Epithelial cell of proximal tubule (primary cell): ENCODE measurements at regions not wholly inside any gene's neighbourhood (a gene's known extent, or its start where the extent isn't known, plus 50 kb on each side); places are given as distances from the start of the nearest gene placed in this dataset.

Experiments
- DNase-seq: peaks from one replicate; pipeline ENCODE4 v3.0.0-alpha.2; 2011; ENCODE audit warnings: low read depth
- H3K4me3 ChIP-seq: 2 replicates; pipeline ENCODE4 v1.5.1; 2011; ENCODE audit warnings: low read depth, mild to moderate bottlenecking, low read length
- TF ChIP-seq, protein P1 (sequence below): conservative IDR thresholded peaks from 2 replicates; pipeline ENCODE4 v1.5.1; 2012; ENCODE audit warnings: low read depth, mild to moderate bottlenecking, low read length

DNA sequence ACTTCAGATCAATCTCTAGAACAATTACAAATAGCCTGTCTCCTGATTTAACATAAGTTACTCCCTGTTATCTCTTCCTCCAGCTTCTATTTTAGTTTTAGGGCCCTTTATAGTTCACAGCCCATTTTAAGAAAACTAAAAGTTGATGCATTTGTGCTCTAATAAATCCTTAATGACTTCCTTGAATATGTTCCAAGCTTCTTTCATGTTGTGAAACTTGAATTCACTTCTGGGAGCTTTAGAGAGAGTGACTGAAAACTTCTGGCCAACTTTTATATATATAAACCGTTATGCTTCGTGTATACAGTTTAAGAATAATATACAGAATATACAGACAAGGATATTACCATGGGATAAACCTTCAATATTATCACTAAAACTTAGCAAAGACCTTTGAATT, 366.8 kb downstream of the TBC1D4 start:
- TF ChIP-seq, protein P1, sequence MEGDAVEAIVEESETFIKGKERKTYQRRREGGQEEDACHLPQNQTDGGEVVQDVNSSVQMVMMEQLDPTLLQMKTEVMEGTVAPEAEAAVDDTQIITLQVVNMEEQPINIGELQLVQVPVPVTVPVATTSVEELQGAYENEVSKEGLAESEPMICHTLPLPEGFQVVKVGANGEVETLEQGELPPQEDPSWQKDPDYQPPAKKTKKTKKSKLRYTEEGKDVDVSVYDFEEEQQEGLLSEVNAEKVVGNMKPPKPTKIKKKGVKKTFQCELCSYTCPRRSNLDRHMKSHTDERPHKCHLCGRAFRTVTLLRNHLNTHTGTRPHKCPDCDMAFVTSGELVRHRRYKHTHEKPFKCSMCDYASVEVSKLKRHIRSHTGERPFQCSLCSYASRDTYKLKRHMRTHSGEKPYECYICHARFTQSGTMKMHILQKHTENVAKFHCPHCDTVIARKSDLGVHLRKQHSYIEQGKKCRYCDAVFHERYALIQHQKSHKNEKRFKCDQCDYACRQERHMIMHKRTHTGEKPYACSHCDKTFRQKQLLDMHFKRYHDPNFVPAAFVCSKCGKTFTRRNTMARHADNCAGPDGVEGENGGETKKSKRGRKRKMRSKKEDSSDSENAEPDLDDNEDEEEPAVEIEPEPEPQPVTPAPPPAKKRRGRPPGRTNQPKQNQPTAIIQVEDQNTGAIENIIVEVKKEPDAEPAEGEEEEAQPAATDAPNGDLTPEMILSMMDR, result no peak
- no peak for DNase-seq
- H3K4me3 ChIP-seq, result no peak overlapping the region

DNA sequence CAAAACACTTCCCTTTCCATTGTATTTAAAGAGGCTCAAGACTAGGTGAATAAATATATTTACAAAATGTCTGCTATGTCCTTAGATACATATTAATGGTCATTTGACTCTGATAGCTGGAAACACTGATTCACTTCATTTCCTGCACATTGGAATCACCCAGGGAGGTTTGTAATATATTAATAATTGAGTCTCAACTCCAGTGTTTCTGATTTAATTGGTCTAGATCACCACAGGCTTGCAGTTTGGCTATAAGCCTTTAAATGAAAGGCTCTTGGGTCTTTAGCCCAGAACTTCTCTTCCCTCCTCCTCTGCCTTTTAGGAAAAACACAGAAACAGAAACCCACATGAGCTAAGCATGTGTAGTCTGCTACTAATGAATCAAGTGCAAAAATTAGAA, 378.0 kb downstream of the TBC1D4 start:
- H3K4me3 ChIP-seq, result no peak overlapping the region
- no peak for DNase-seq
- TF ChIP-seq, protein P1, result no peak

DNA sequence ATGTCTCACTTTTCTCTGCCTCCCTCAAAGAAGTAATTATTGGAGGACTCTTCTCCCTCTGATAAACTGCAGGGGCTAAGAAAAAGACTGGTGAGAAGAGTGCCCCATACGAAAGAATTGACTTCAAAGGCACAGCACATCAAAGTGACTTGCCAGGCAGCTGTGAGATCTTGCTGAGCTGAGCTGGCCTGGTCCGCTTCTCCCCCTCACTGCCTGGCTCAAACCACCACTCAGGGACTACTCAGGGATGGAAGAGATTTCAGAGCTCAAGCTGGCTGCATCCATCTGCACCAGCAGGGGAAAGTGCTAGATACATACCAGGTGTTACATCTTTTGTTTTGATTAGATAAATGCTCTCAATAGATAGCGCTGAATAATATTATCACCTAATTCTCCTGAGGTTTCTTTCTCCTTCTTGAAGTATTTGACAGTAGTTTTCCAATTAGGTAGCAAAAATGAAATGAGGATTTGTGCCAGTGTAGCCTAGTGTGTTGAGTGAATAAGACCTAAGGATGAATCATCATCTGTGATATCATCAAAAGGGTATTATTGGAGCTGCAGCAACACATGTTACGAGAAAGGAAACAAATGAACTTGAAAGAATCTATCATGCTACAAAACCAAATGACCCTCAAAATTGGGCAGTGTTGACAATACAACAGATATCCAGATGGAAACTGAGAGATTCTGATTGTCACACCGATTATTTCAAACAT, 379.8 kb downstream of the TBC1D4 start:
- TF ChIP-seq, protein P1, result no peak
- no peak overlapping the region for H3K4me3 ChIP-seq
- DNase-seq, result no peak

DNA sequence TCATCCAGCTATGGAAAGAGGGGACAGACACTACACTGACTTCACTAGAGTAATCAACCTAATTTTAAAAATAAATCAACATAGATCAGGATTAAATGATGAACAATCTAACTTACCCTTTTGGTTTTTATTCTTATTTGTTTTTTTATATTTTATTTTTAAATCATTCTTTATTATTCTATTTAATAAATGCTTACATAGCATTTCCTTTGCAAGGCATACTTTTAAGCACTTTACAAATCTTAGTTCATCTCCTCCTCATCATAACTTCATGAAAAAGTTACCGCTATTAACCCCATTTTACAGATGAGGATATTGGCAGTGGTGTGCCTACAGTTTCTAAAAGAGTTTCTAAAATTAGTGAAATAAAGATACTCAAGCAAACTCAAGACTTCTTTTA, 380.6 kb downstream of the TBC1D4 start:
- no peak for DNase-seq
- TF ChIP-seq, protein P1, result no peak
- H3K4me3 ChIP-seq, result no peak overlapping the region

DNA sequence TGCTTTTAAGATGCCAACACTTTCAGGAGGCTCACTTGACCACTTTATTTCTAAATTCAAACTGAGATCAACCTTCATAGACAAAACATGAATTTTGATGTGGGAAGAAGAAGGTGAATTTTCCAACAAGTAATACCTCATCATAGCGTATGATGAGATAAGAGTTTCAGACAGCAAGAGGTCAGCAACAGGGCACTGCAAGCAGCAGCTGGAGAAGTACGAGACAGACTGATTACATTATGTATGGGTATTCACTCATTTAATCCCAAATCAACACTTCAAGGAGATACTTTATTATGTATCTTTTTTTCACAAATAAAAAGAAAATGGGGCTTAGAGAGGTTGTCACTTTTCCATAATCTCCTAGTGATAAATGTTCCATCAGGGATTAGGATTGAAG, 389.8 kb downstream of the TBC1D4 start:
- DNase-seq, result no peak
- TF ChIP-seq, protein P1, result no peak
- no peak overlapping the region for H3K4me3 ChIP-seq

DNA sequence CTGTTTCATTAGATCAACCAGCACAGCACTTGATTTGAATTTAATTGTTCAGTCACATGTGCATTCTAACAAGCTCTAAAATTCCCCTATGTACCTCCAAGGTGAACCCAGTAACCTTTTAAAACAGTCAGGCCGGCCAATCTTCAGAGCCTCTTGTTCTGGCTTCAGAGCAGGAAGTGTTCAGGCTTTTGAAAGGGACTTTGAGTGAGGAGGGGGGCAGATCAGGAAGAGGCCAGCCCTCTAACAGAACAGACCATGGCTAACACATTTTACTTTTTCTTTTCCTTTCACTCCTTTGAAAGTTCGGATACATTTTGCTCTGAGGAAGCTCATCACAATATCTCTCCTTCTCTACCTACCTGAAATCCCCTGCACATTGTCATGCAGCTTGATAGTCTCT, 390.3 kb downstream of the TBC1D4 start:
- H3K4me3 ChIP-seq, result no peak overlapping the region
- no peak for DNase-seq
- TF ChIP-seq, protein P1, result no peak

DNA sequence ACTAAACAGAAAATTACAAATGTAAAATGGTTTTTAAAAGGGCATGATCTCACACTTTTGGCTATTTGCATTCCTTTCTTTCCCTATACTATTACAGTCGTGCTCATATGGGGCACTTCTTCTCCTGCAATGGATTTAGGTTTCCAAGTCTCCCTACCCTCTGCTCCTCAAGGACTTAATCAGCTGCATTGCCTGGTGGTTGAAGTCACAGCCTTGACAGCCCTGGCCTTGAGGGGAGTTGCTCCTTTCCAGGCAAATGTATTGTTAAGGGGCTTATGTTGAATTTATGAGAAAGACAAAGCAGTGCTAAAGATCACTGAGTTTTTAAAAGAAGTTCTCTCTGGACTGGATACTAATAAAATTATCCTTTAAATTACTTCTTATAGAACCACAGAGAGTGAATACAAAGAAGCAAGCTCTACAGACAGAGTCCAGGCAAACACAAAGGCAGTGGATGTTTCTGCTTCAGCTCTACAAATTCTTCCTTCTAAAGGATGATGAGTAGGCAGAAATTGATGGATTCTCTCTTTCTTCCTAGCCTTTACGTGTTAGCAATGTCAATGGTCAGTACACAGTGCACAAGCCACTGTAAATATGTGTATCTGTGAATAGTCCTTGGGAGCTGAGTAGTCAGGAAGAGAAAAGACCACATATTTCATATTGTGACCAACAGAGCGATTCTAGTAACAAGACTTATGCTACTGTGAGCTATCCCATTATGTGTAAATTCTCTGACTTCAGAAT, 390.9 kb downstream of the TBC1D4 start:
- no peak for DNase-seq
- H3K4me3 ChIP-seq, result no peak overlapping the region
- TF ChIP-seq, protein P1, result no peak
